T-helper 1 cell (primary cell): ENCODE measurements at regions not wholly inside any gene's neighbourhood (a gene's known extent, or its start where the extent isn't known, plus 50 kb on each side); places are given as distances from the start of the nearest gene placed in this dataset.
"Not testable (repeated sequence)": the region's sequence is repeated elsewhere in the genome, so short reads cannot be mapped to it uniquely, and the experiment has no call there.

Experiments used
- DNase-seq, 5 donors: peaks; one replicate each; pipeline ENCODE4 v3.0.0-alpha.2; 2012 to 2020

DNA sequence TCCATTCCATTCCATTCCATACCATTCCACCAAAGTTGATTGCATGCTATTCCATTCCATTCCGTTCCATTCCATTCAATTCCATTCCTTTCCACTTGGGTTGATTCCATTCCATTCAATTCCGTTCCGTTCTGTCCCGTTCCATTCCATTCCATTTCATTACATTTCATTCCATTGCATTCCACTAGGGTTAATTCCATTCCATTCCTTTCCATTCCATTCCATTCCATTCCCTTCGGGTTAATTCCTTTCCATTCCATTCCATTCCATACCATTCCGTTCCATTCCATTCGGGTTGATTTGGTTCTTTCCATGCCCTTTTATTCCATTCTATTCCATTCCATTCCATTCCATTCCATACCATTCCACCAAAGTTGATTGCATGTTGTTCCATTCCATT lies 131.9 kb downstream of the CWH43 start:
- not testable (repeated sequence) for DNase-seq

DNA sequence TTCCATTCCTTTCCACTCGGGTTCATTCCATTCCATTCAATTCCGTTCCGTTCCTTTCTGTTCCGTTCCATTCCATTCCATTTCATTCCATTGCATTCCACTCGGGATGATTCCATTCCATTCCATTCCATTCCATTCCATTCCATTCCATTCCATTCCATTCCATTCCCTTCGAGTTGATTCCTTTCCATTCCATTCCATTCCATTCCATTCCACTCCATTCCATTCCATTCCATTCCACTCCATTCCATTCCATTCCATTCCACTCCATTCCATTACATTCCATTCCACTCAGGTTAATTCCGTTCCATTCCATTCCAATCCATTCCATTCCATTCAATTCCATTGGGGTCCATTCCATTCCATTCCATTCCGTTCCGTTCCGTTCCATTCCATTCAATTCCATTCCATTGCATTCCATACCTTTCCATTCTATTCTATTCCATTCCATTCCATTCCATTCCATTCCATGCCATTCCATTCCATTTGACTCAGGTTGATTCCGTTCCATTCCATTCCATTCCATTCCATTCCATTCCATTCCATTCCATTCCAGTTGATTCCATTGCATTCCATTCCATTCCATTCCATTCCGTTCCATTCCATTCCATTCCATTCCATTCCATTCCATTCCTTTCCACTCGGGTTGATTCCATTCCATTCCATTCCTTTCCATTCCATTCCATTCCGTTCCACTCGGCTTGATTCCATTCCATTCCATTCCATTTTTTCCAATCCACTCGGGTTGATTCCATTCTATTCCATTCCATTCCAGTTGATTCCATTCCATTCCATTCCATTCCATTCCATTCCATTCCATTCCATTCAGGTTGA lies 132.5 kb downstream of the CWH43 start:
- peak in 1 of 5 donors; percentile 25 for DNase-seq

- DNase-seq: not testable (repeated sequence)
These were observed 133.3 kb downstream of the CWH43 start for GRCh38 chr4:49119345-49119744.

- not testable (repeated sequence) for DNase-seq
These were observed 134.1 kb downstream of the CWH43 start for GRCh38 chr4:49120042-49120779.

DNA sequence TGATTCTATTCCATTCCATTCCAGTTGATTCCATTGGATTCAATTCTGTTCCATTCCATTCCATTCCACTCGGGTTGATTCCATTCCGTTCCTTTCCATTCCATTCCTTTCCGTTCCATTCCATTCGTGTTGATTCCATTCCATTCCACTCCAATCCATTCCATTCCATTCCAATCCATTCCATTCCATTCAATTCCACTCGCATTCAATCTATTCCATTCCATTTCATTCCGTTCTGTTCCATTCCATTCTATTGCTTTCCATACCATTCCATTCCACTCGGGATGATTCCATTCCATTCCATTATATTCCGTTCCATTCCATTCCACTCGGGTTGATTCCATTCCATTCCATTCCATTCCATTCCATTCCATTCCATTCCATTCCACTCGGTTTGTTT lies 134.7 kb downstream of the CWH43 start:
- DNase-seq: peak in 1 of 5 donors; percentile 57

- not testable (repeated sequence) for DNase-seq
These were observed 140.4 kb downstream of the CWH43 start for GRCh38 chr4:49126443-49126842.

- DNase-seq: not testable (repeated sequence)
These were observed 140.8 kb downstream of the CWH43 start for GRCh38 chr4:49126858-49127257.

DNA sequence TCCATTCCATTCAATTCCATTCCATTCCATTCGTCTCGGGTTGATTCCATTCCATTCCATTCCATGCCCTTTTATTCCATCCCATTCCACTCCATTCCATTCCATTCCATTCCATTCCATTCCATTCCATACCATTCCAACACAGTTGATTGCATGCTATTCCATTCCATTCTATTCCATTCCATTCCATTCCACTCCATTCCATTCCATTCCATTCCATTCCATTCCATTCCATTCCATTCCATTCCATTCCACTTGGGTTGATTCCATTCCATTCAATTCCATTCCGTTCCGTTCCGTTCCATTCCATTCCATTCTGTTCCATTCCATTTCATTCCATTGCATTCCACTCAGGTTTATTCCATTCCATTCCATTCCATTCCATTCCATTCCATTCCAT lies 143.3 kb downstream of the CWH43 start:
- not testable (repeated sequence) for DNase-seq

GRCh38 chr4:49129870-49130269 lies 143.8 kb downstream of the CWH43 start:
- DNase-seq: not testable (repeated sequence)

DNA sequence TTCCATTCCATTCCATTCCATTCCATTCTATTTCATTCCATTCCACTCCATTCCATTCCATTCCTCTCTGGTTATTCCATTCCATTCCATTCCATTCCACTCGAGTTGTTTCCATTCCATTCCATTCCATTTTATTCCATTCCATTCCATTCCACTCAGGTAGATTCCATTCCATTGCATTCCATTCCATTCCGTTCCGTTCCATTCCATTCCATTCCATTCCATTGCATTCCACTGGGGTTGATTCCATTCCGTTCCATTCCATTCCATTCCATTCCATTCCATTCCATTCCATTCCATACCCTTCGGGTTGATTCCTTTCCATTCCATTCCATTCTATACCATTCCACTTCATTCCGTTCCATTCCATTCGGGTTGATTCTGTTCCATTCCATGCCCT lies 144.6 kb downstream of the CWH43 start:
- DNase-seq: not testable (repeated sequence)

DNA sequence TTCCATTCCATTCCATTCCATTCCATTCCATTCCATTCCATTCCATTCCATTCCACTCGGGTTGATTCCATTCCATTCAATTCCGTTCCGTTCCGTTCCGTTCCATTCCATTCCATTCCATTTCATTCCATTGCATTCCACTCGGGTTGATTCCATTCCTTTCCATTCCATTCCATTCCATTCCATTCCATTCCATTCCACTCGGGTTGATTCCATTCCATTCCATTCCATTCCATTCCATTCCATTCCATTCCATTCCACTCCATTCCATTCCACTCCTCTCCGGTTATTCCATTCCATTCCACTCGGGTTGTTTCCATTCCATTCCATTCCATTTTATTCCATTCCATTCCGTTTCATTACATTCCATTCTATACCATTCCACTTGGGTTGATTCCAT lies 151.0 kb downstream of the CWH43 start:
- DNase-seq: not testable (repeated sequence)

DNA sequence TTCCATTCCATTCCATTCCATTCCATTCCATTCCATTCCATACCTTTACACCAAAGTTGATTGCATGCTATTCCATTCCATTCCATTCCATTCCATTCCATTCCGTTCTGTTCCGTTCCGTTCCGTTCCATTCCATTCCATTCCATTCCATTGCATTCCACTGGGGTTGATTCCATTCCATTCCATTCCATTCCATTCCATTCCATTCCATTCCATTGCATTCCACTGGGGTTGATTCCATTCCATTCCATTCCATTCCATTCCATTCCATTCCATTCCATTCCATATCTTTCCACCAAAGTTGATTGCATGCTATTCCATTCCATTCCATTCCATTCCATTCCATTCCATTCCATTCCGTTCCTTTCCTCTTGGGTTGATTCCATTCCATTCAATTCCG lies 151.9 kb downstream of the CWH43 start:
- DNase-seq: not testable (repeated sequence)

DNA sequence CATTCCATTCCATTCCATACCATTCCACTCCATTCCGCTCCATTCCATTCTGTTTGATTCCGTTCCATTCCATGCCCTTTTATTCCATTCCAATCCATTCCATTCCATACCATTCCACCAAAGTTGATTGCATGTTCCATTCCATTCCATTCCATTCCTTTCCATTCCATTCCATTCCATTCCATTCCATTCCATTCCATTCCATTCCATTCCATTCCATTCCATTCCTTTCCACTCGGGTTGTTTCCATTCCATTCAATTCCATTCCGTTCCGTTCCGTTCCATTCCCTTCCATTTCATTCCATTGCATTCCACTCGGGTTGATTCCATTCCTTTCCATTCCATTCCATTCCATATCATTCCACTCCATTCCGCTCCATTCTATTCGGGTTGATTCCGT lies 152.7 kb downstream of the CWH43 start:
- not testable (repeated sequence) for DNase-seq

DNA sequence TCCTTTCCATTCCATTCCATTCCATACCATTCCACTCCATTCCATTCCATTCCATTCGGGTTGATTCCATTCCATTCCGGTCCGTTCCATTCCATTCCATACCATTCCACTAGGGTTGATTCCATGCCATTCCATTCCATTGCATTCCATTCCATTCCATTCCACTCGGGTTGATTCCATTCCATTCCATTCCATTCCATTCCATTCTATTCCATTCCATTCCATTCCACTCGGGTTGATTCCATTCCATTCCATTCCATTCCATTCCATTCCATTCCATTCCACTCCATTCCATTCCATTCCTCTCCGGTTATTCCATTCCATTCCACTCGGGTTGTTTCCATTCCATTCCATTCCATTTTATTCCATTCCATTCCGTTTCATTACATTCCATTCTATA lies 153.4 kb downstream of the CWH43 start:
- not testable (repeated sequence) for DNase-seq

DNA sequence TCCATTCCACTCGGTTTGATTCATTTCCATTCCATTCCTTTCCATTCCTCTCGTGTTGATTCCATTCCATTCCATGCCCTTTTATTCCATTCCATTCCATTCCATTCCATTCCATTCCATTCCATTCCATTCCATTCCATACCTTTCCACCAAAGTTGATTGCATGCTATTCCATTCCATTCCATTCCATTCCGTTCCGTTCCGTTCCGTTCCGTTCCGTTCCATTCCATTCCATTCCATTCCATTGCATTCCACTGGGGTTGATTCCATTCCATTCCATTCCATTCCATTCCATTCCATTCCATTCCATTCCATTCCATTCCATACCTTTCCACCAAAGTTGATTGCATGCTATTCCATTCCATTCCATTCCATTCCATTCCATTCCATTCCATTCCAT lies 154.3 kb downstream of the CWH43 start:
- DNase-seq: peak in 2 of 5 donors; percentile 8 to 34

- not testable (repeated sequence) for DNase-seq
These were observed 155.9 kb downstream of the CWH43 start for GRCh38 chr4:49141955-49142354.

- DNase-seq: not testable (repeated sequence)
These were observed 161.1 kb downstream of the CWH43 start for GRCh38 chr4:49147143-49147542.

GRCh38 chr4:49147596-49147995 lies 161.5 kb downstream of the CWH43 start:
- DNase-seq: not testable (repeated sequence)

GRCh38 chr4:49149006-49149975 lies 163.2 kb downstream of the CWH43 start:
- peak in 2 of 5 donors; percentile 29 to 83 for DNase-seq

DNA sequence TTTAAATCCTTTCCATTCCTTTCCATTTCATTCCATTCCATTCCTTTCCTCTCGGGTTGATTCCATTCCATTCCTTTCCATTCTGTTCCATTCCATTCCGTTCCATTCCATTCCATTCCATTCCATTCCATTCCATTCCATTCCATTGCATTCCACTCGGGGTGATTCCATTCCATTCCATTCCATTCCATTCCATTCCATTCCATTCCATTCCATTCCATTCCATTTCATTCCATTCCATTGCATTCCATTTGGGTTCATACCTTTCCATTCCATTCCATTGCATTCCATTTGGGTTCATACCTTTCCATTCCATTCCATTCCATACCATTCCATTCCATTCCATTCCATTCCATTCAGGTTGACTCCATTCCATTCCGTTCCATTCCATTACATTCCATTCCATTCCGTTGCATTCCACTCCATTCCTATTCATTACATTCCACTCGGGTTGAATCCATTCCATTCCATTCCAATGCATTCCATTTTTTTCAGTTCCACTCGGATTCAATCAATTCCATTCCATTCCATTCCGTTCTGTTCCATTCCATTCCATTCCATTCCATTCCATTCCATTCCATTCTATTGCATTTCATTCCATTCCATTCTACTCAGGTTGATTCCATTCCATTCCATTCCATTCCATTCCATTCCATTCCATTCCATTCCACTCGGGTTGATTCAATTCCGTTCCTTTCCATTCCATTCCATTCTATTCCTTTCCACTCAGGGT lies 164.4 kb downstream of the CWH43 start:
- DNase-seq: not testable (repeated sequence)

DNA sequence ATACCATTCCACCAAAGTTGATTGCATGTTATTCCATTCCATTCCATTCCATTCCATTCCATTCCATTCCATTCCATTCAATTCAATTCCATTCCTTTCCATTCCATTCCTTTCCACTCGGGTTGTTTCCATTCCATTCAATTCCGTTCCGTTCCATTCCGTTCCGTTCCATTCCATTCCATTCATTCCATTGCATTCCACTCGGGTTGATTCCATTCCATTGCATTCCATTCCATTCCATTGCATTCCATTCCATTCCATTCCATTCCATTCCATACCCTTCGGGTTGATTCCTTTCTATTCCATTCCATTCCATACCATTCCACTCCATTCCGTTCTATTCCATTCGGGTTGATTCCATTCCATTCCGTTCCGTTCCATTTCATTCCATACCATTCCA lies 166.9 kb downstream of the CWH43 start:
- DNase-seq: not testable (repeated sequence)
